ENCODE measurements at regions not wholly inside any gene's neighbourhood (a gene's known extent, or its start where the extent isn't known, plus 50 kb on each side); places are given as distances from the start of the nearest gene placed in this dataset.
"Not testable (repeated sequence)": the region's sequence is repeated elsewhere in the genome, so short reads cannot be mapped to it uniquely, and the experiment has no call there.

DNA sequence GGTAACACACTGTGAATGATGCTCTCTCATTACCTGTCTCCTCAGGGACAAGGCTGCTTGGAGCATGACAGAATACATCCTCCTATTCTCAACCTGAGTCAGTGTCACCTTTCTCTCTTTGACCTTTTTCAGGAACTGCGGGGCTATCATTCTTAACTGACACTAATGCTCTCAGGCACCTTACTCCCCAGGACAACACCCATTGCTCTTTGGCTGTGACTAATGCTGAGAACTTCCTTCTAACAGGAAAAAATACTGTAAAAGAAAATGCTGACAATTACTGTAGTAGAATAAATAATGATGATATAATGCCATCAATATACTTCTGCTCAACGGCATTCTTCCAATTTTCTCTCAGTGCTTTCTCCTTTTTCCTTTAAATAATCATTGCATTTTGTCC is 2082.7 kb upstream of the RAG2 start:
- intact Hi-C loops (cut with DNase I) = no loop called here
- no peak for DNase-seq (ENCODE audit: missing footprints)
- ATAC-seq = no peak

DNA sequence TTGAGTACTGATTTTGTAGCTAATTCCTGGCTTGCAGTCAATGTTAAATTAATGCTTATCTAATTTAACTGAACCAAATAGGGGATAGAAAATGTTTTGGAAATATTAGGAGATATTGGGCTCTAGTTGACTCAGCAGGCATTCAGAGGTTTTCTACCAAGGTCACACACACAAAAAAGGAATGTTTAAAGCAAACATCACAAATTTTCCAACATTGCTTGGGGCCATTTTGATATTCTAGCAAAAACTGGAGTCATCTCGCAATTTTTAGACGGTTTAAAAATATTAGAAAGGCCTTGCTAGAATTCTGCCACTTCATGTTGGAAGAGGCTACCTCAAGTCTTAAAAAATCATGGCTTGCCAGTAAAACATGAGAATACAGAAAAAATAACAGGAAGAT is 2082.1 kb upstream of the RAG2 start:
- ATAC-seq (no peak), DNase-seq (ENCODE audit: missing footprints) (no peak)
- intact Hi-C loops (cut with DNase I) = no loop called here

DNA sequence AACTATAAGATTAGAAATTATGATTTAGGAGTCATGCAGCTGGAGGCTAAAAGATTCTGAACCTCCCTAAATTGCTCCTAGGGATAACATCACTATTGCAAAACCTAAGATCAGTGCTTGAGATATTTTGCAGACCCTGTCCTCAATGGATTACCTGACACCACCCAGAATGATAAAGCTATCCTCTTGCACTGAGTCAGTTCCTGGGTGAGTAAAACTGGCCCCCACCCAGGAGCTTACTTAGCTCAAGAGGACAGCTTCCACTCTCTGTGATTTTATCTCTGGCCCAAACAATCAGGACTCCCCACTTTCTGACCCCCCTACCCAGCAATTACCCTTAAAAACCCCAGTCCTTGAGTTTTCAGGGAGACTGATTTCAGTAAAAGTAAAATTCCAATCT is 2074.4 kb upstream of the RAG2 start:
- ATAC-seq = no peak

DNA sequence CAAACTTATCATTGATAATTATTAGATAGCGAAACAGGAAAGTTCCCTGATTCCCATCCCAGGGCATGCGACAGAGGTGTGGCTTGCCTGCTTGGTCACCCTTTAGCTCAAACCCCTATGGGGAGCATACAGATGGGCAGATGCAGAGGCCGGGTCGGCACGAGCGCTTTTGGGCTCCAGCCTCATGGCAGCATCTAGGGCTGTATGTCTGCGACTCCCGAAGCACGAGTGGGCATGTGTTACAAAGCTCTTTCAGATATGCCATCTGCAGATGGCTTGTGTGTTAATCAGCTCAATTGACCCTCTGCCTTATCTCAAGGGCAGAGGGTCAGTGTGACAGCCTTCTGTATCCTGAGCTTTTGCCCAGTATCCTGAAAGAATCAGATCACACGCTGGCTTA is 2069.3 kb upstream of the RAG2 start:
- ATAC-seq (no peak), DNase-seq (ENCODE audit: missing footprints) (peak; percentile 63)
- intact Hi-C loops (cut with DNase I) = no loop called here

More for the DNA sequence above, 2074.4 kb upstream of the RAG2 start:
- intact Hi-C loops (cut with DNase I) = no loop called here
- DNase-seq (ENCODE audit: missing footprints) = no peak

DNA sequence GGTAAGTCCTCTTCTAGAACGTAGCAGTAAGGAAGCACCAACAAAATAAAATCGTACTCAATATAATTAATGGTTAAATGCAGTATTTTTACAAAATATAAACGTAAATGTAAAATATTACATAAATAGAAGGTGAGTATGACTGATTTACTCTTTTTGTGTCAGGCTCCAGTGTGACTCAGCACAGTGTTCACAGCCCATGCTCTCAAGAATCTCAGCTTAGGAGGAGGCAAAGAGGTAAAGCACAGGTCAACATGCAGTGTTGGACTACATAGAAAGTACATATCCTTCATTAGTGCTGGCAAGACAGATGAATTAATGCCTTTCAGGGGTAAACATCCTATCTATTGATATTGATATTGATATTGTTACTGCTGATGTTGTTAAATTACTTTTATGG is 2050.6 kb upstream of the RAG2 start:
- intact Hi-C loops (cut with DNase I) = no loop called here
- DNase-seq (ENCODE audit: missing footprints) (no peak), ATAC-seq (no peak)

DNA sequence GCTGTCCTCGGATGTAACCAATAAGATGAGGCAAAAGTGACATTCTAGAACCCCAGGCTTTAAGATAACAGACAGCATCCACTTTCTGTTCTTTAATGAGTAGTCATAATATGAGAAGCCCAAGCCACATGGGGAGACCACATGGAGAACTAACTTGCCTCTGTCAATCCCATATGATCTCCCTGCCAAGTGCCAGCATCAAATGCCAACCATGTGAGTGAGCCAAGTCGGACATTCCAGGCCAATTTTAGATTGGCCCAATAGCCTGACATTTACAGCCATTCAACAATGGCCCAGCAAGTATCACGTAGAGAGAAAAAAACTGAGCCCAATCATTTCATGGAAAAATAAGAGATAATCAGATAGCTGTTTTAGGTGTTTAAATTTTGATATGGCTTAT is 2048.3 kb upstream of the RAG2 start:
- ATAC-seq (peak; percentile 57), DNase-seq (ENCODE audit: missing footprints) (no peak)
- intact Hi-C loops (cut with DNase I) = no loop called here

DNA sequence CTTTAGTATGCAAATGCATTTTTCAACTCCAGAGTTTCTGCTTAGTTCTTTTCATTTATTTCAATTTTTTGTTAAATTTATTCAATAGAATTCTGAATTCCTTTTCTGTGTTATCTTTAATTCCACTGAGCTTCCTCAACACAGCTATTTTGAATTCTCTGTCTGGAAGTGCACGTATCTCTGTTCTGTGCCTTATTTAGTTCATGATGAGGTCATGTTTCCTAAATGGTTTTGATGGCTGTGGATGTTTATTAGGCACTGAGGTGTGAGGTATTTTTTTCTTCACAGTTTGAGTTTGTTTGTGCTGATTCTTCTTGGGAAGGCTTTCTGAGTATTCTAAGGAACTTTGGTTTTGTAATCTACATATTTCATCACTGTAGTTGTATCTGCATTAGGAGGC is 2042.8 kb upstream of the RAG2 start:
- ATAC-seq = no peak
- intact Hi-C loops (cut with DNase I) = no loop called here
- no peak for DNase-seq (ENCODE audit: missing footprints)

DNA sequence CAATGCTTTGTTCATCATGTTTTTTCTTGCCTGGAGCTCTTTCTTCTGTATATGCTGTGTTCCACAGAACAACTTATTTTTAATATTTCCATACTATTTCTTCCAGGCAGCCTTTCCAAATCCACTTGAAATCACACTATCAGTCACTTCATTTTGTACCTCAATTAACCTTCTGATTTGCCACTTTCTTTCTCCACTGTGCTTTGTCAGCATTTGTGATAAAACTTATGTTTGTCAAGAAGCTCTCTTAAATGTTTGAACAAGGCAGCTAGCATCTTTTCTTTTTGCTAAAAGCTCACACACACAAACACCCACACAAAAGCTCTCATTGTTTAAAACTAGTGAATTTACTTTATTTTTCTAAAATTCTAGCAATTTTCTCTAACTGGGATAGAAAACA is 2014.7 kb upstream of the RAG2 start:
- intact Hi-C loops (cut with DNase I) = no loop called here
- ATAC-seq (no peak), DNase-seq (ENCODE audit: missing footprints) (no peak)

DNA sequence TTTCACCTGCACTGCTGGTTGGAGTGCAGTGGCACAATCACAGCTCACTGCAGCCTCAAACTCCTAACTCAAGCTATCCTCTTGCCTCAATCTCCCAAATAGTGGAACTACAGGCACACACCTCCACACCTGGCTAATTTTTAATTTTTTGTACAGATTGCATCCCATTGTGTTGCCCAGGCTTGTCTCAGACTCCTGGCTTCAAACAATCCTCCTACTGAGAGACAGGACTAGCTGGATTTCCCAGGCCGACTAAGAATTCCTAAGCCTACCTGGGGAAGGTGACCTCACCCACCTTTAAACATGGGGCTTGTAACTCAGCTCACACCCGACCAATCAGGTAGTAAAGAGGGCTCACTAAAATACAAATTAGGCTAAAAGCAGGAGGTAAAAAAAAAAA is 2003.3 kb upstream of the RAG2 start:
- intact Hi-C loops (cut with DNase I); ATAC-seq; DNase-seq (ENCODE audit: missing footprints): not testable (repeated sequence)

DNA sequence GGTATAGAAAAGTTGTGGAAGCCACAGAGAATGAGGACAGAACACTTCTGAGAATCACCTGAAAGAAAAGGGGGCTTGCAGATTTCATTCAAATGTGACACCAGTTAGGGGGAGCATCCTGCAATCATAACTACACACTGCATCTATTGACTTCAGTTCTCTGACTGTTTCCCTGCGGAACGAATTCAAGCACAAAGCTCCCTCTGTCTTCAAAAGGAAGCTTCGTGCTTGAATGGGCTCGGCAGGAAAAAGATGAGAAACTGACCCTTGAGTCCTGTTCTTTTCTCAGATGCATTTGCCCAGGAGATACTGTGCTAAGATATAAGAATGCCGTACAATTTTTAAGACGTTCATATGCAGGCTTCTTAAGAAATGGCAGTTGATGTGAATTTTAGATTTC is 2000.4 kb upstream of the RAG2 start:
- ATAC-seq (no peak), DNase-seq (ENCODE audit: missing footprints) (no peak)
- intact Hi-C loops (cut with DNase I) = no loop called here

DNA sequence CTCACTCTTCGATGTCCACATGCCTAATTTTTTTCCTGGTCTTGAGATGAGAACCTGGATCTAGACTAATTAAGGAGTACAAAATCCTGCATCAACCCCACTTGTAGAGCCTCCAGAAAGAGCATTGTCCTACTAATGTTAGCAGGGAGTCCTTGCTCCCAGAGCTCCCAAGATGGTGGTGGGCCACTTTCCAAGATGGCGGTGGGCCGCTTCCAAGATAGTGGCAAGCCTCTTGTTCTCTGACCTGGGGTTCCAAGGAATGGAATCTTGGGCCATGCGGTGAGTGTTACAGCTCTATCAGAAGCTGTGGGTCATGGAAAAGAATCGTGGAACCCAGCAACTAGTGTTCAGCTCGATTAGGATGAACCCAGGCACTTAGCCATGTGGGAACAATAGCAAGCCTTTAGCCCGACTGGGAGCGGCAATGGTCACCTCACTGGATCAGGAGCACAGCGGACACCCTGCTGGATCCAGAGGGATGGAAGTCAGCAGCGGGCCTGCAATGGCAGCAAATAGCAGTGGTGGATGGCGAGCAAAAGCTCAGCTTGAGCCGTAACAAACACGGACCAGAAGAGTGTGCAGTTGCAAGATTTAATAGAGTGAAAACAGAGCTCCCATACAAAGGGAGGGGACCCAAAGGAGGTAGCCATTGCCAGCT is 1997.5 kb upstream of the RAG2 start:
- intact Hi-C loops (cut with DNase I); ATAC-seq; DNase-seq (ENCODE audit: missing footprints): not testable (repeated sequence)

DNA sequence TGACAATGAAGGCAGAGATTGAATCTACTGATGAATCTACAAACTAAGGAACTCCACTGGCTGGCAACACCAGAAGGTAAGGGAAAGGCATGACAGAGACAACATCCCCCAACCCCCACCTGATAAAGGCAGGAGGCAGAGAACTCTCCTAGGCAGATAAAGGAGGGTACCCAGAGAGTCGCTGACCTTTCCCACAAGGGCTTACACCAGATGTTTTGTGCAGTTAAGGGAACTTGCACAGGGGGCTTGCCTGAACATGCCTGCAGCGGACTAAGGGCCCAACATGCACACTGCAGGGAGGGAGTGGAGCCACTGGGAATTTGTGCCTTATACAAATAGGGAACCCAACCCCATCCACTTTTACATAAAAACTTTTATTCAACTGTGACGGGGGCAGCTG is 1996.9 kb upstream of the RAG2 start:
- intact Hi-C loops (cut with DNase I) = no loop called here
- ATAC-seq = no peak
- no peak for DNase-seq (ENCODE audit: missing footprints)

DNA sequence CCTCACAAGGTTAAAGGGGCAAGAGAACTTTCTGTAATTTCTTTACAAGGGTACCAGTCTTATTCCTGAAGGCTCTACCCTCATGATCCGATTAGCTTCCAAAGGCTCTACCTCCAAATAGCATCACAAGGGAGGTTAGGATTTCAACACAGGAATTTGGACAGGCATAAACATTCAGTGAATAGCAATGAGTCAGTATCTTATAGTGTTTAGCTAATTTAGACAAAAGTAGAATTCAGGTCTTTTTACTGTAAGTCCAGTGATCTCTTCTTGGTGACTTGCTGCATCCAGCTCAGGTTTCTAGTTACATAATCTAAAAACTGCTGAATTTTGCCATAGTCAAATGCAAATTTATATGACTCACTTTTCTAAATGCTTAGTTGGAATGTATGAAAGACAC is 1995.6 kb upstream of the RAG2 start:
- no peak for ATAC-seq

DNA sequence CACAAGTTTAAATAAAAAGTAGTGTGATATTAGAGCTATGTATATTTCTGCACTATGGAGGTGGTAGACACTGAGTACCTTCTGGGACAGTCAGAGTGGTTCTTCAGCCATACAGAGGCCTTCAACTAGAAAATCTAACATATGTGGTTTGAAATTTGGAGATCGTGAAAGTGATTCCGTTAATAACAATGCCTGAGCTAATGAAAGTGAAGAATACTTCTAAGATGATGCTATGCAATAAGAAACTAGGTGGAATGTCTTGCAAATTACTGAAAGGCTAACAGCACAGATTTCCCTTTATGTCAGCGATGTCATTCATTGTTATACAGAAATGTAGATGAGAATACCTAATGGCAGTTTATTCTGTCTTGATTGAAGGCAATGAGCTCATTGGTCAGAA is 1984.7 kb upstream of the RAG2 start:
- no peak for ATAC-seq
- intact Hi-C loops (cut with DNase I) = no loop called here
- no peak for DNase-seq (ENCODE audit: missing footprints)

More for the DNA sequence above, 1995.6 kb upstream of the RAG2 start:
- intact Hi-C loops (cut with DNase I) = no loop called here
- no peak for DNase-seq (ENCODE audit: missing footprints)

DNA sequence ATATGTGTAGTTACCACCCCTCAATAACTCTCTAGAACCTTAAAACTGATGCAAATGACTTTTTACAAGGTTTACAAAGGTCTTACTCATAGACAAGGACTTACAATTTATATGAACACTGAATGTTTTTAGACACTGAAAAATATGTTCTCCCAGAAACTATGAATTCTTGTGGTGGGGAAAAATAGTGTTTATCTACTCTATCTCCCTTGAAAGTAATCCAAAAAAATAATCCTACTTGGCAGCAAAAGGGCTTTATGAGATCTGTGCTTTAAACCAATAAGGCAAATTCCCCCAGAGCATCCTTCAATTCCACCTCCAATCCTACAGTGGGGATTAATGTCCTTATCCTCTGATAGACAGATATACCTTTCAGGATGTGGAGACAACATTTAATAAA is 1984.1 kb upstream of the RAG2 start:
- no peak for DNase-seq (ENCODE audit: missing footprints)
- intact Hi-C loops (cut with DNase I) = no loop called here
- no peak for ATAC-seq

DNA sequence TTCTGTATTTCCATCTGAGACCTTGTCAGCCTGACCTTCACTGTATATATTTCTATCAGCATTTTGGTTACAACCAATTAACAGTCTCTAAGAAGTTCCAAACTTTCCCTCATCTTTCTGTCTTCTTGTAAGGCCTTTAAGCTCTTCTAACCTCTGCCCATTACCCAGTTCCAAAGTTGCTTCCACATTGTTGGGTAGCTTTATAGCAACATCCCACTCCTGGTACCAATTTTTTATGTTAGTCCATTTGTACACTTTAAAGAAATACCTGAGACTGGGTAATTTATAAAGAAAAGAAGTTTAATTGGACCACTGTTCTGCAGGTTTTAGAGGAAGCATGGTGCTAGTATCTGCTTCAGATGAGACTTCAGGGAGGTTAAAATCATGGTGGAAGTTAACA is 1979.7 kb upstream of the RAG2 start:
- intact Hi-C loops (cut with DNase I) = no loop called here
- DNase-seq (ENCODE audit: missing footprints) (no peak), ATAC-seq (no peak)

DNA sequence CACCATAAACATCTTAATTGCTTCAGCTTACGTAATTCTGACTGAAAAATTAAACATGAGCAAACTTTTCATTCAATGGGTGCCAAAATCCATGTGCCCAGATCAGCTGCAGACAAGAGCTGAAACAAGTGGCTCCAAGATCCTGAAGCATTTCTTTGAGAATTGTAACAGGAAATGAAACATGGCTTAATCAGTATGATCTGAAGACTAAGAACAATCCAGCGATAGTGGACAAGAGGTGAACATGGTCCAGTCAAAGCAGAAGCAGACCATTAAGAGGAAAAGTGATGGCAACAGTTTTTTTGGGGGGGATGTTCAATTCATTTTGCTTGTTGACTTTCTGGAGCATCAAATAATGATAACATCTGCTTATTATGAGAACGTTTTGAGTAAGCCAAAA is 1964.5 kb upstream of the RAG2 start:
- ATAC-seq (no peak), DNase-seq (ENCODE audit: missing footprints) (no peak)
- intact Hi-C loops (cut with DNase I) = no loop called here

DNA sequence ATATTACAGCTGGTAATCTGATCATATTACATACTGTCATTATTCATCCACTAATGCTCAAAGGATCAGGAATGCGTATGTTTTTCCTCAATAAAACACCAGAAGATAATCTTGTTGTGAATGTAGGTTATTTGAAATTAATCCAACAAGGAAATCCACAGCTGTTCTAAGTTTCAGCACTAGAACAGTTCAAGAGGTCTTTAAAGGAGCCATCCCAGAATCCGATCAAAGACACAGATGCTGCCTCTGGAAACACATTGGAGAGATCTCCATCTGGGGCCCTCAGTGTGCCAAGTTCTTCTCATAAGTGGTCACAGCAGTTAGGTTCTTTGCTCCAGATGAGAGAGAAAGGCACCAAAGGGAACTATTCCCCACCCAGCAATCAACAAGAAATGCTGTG is 1955.1 kb upstream of the RAG2 start:
- DNase-seq (ENCODE audit: missing footprints) = no peak
- ATAC-seq = no peak
- intact Hi-C loops (cut with DNase I) = no loop called here

DNA sequence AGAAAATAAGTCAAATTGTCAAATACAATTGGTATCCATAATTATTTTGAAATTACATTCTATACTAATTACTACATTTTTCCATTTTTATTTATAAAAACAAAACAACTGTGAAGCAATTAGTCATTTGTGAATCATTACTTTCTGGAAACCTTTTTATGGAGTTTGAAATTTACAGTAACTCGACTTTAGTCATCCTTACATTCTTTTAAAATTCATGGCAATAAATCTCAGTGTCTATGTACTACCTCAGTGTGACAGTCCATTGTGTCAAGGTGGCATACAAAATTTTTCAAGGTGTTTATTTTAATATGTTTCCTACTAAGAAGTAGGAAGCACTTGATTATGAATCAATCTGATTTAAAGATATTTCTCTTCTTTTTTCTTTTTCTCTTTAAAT is 1949.4 kb upstream of the RAG2 start:
- intact Hi-C loops (cut with DNase I) = no loop called here
- DNase-seq (ENCODE audit: missing footprints) = no peak
- no peak for ATAC-seq

DNA sequence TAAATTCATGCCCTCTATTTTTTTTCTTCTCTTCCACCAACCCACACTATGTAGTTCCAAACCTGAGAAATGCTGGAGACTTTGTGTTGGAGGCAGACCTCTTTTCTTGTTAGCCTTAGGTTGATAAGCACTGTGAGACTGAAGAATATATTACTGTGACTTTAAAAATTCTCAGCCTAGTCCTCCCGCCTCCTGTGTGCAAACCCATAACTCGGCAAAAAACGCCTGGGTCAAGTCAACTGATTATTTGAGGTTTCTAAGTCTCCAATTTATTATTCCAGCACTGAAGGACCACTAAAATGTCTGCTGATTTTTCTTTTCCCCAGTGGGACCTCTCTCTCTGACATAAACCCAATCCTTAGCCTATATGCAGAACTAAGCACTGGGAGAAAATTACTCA is 1946.0 kb upstream of the RAG2 start:
- intact Hi-C loops (cut with DNase I) = no loop called here
- DNase-seq (ENCODE audit: missing footprints) (no peak), ATAC-seq (no peak)

DNA sequence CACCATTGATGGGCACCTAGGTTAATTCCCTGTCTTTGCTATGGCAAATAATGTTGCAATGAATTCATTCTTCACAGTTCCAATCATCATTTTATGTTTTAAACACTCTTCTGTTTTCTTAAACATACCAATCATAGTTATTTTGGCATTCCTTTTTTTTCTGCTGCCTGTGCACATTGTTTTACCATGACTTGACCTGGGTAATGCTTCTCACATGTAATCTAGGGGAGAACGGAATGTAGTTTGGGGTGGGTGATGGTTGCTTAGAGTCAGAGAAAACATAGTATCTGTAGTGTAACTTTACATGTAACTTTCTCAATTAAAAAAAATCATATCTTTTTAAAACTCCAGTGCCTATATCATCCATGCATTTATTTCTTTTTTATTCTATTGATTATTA is 1945.3 kb upstream of the RAG2 start:
- DNase-seq (ENCODE audit: missing footprints) = no peak
- intact Hi-C loops (cut with DNase I) = no loop called here
- ATAC-seq = no peak

All from Right ventricle myocardium inferior (tissue), 1 donor.